ENCODE measurements at regions not wholly inside any gene's neighbourhood (a gene's known extent, or its start where the extent isn't known, plus 50 kb on each side); places are given as distances from the start of the nearest gene placed in this dataset.

DNA sequence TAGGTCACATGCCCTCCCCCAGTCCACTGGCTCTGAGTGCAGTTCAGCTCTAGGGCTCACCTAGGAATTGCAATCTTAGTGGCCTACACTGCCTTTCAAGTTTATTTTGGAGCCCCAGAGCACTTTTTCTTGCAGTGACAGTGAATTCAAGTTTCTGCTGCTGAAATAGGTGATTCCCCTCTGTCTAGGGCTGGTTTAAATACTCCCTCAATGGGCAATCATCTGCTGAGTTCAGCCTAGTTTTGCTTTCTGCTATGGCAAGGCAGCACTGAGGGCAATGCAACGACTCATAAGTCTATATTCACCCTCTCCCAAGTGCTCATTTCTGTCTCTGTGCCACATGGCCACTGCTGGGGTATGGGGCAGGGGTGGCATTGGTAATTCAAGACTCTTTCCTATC lies 472.6 kb upstream of the RGS18 start:
- Histone ChIP-seq H3K9ac (ENCODE audit: low read length in 3 of 3) (no peak overlapping the region), H3K27me3 (ENCODE audit: control insufficient read depth, insufficient read depth, low read length) (no peaks in the 10 kb centered on the region), H3K4me3 (ENCODE audit: low read length in 3 of 3) (no peak overlapping the region), H3K36me3 (ENCODE audit: control insufficient read depth in 2 of 3, insufficient read depth in 3 of 3, low read length in 3 of 3) (no peaks in the 10 kb centered on the region), H3K27ac (ENCODE audit: low read depth in 2 of 2, low read length in 2 of 2) (no peak overlapping the region), H3K4me1 (ENCODE audit: control insufficient read depth in 2 of 3, insufficient read depth in 2 of 3, low read depth in 1 of 3, low read length in 3 of 3) (no peaks in the 10 kb centered on the region), H3K9me3 (ENCODE audit: control insufficient read depth in 2 of 3, insufficient read depth in 1 of 3, low read length in 3 of 3) (no peaks in the 10 kb centered on the region)
- DNase-seq (no peak), FAIRE-seq (no peak)
- intact Hi-C loops (cut with DNase I), result no loop called here
- TF ChIP-seq, protein P1, sequence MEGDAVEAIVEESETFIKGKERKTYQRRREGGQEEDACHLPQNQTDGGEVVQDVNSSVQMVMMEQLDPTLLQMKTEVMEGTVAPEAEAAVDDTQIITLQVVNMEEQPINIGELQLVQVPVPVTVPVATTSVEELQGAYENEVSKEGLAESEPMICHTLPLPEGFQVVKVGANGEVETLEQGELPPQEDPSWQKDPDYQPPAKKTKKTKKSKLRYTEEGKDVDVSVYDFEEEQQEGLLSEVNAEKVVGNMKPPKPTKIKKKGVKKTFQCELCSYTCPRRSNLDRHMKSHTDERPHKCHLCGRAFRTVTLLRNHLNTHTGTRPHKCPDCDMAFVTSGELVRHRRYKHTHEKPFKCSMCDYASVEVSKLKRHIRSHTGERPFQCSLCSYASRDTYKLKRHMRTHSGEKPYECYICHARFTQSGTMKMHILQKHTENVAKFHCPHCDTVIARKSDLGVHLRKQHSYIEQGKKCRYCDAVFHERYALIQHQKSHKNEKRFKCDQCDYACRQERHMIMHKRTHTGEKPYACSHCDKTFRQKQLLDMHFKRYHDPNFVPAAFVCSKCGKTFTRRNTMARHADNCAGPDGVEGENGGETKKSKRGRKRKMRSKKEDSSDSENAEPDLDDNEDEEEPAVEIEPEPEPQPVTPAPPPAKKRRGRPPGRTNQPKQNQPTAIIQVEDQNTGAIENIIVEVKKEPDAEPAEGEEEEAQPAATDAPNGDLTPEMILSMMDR (IDR thresholded peaks at IDR 0.05; ENCODE audit: borderline replicate concordance, extremely low read depth, insufficient read depth), result no peak

DNA sequence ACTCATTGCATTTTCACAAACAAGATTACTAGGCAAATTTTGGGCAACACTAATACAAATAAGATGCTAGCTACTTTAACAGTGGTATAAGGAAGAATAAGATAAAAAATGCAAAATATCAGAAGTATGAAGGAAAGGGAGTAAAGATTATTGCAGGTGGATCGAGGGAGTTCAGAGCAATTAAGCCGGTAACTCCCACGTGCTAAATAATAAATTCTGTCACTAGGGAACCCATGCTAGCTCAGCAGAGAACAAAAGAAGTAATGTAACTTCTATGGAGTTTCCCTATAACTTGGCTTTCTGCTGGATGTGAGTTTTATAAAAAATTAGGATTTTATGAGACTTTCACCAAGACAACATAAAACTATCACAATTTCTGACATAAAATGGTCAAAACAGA lies 470.5 kb upstream of the RGS18 start:
- intact Hi-C loops (cut with DNase I), result no loop called here
- H3K9ac ChIP-seq (ENCODE audit: low read length in 3 of 3), result no peak overlapping the region
- no peak overlapping the region for H3K4me3 ChIP-seq (ENCODE audit: low read length in 3 of 3)
- no peaks in the 10 kb centered on the region for H3K9me3 ChIP-seq (ENCODE audit: control insufficient read depth in 2 of 3, insufficient read depth in 1 of 3, low read length in 3 of 3)
- FAIRE-seq, result no peak
- no peaks in the 10 kb centered on the region for H3K36me3 ChIP-seq (ENCODE audit: control insufficient read depth in 2 of 3, insufficient read depth in 3 of 3, low read length in 3 of 3)
- H3K27ac ChIP-seq (ENCODE audit: low read depth in 2 of 2, low read length in 2 of 2), result no peak overlapping the region
- H3K4me1 ChIP-seq (ENCODE audit: control insufficient read depth in 2 of 3, insufficient read depth in 2 of 3, low read depth in 1 of 3, low read length in 3 of 3), result no peaks in the 10 kb centered on the region
- H3K27me3 ChIP-seq (ENCODE audit: control insufficient read depth, insufficient read depth, low read length), result no peaks in the 10 kb centered on the region
- TF ChIP-seq, protein P1 (IDR thresholded peaks at IDR 0.05; ENCODE audit: borderline replicate concordance, extremely low read depth, insufficient read depth), result no peak
- DNase-seq, result peak in 2 of 5 donors; percentile 53 to 64

DNA sequence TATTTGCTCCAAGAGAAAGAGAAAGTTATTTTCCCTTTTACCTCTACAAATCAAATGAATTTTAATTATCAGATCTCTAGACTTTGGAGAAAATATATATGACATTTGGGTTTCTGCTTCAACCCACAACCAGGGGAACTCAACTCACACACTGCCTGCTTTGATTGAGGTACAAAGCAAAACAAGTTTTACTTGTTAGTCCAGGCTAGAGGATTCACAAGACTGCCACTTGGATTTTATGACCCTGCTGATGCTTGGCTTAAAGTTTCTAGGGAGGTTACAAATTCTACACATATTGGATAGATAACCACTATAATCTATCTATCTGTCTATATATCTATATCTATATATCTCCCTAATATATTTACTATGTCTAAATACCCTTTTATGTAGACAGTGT lies 467.3 kb upstream of the RGS18 start:
- FAIRE-seq (no peak), DNase-seq (peak in 2 of 5 donors; percentile 40 to 42)
- no peak overlapping the region for H3K27ac ChIP-seq (ENCODE audit: low read depth in 2 of 2, low read length in 2 of 2)
- no peaks in the 10 kb centered on the region for H3K4me1 ChIP-seq (ENCODE audit: control insufficient read depth in 2 of 3, insufficient read depth in 2 of 3, low read depth in 1 of 3, low read length in 3 of 3)
- no peaks in the 10 kb centered on the region for H3K36me3 ChIP-seq (ENCODE audit: control insufficient read depth in 2 of 3, insufficient read depth in 3 of 3, low read length in 3 of 3)
- no peak overlapping the region for H3K9ac ChIP-seq (ENCODE audit: low read length in 3 of 3)
- no peaks in the 10 kb centered on the region for H3K9me3 ChIP-seq (ENCODE audit: control insufficient read depth in 2 of 3, insufficient read depth in 1 of 3, low read length in 3 of 3)
- no peaks in the 10 kb centered on the region for H3K27me3 ChIP-seq (ENCODE audit: control insufficient read depth, insufficient read depth, low read length)
- intact Hi-C loops (cut with DNase I), result no loop called here
- TF ChIP-seq, protein P1 (IDR thresholded peaks at IDR 0.05; ENCODE audit: borderline replicate concordance, extremely low read depth, insufficient read depth), result no peak
- no peak overlapping the region for H3K4me3 ChIP-seq (ENCODE audit: low read length in 3 of 3)

GRCh38 chr1:191693797-191694196 lies 464.5 kb upstream of the RGS18 start:
- TF ChIP-seq, protein P1 (IDR thresholded peaks at IDR 0.05; ENCODE audit: borderline replicate concordance, extremely low read depth, insufficient read depth), result no peak
- Histone ChIP-seq H3K9me3 (ENCODE audit: control insufficient read depth in 2 of 3, insufficient read depth in 1 of 3, low read length in 3 of 3) (no peaks in the 10 kb centered on the region), H3K9ac (ENCODE audit: low read length in 3 of 3) (no peak overlapping the region), H3K4me1 (ENCODE audit: control insufficient read depth in 2 of 3, insufficient read depth in 2 of 3, low read depth in 1 of 3, low read length in 3 of 3) (no peaks in the 10 kb centered on the region), H3K4me3 (ENCODE audit: low read length in 3 of 3) (no peak overlapping the region), H3K36me3 (ENCODE audit: control insufficient read depth in 2 of 3, insufficient read depth in 3 of 3, low read length in 3 of 3) (no peaks in the 10 kb centered on the region), H3K27ac (ENCODE audit: low read depth in 2 of 2, low read length in 2 of 2) (no peak overlapping the region), H3K27me3 (ENCODE audit: control insufficient read depth, insufficient read depth, low read length) (no peaks in the 10 kb centered on the region)
- intact Hi-C loops (cut with DNase I), result no loop called here
- FAIRE-seq (no peak), DNase-seq (no peak)

All from kidney (tissue), 13 donors.